Spinal cord (tissue), 9 donors: ENCODE measurements at regions not wholly inside any gene's neighbourhood (a gene's known extent, or its start where the extent isn't known, plus 50 kb on each side); places are given as distances from the start of the nearest gene placed in this dataset.
A peak's percentile ranks its signal among the peaks of the same experiment; 100 is the strongest.

ENCODE experiments used
- DNase-seq, 6 donors: peaks; one replicate each; pipeline versions ENCODE4 v3.0.0 to v3.0.0-alpha.2; 2013 to 2015; ENCODE audit warnings: low spot score in 6 of 6, low read depth in 4 of 6
- H3K27ac ChIP-seq: one replicate; pipeline ENCODE4 v1.5.1; 2013; ENCODE audit warnings: low read depth, low read length, control low read depth
- H3K27me3 ChIP-seq: one replicate; pipeline ENCODE4 v1.6.1; 2013; ENCODE audit warnings: low read length; ENCODE audit not compliant: control insufficient read depth, insufficient read depth
- H3K36me3 ChIP-seq: one replicate; pipeline ENCODE4 v1.6.1; 2013; ENCODE audit warnings: low read length; ENCODE audit not compliant: control insufficient read depth, insufficient read depth
- H3K4me1 ChIP-seq: one replicate; pipeline ENCODE4 v1.6.1; 2013; ENCODE audit warnings: low read length; ENCODE audit not compliant: control insufficient read depth, insufficient read depth
- H3K4me3 ChIP-seq: one replicate; pipeline ENCODE4 v1.5.1; 2013; ENCODE audit warnings: low read depth, low read length, control low read depth
- H3K9me3 ChIP-seq: one replicate; pipeline ENCODE4 v1.6.1; 2013; ENCODE audit warnings: low read length; ENCODE audit not compliant: control insufficient read depth, insufficient read depth
- WGBS: methylation state at CpG from one replicate; pipeline ENCODE4 v1.1.5; 2013; ENCODE audit warnings: missing lambda C conversion rate; ENCODE audit not compliant: insufficient coverage; 5-methylcytosine and 5-hydroxymethylcytosine counted together
- donor health status: healthy.

GRCh38 chr18:77392321-77392720 is 142.7 kb downstream of the GALR1 start:
- no CpG with 5 or more reads among the region's 5 CpGs for WGBS
- Histone ChIP-seq H3K36me3 (no peaks in the 10 kb centered on the region), H3K27me3 (no peaks in the 10 kb centered on the region), H3K4me3 (no peak overlapping the region), H3K4me1 (no peaks in the 10 kb centered on the region), H3K27ac (no peak overlapping the region), H3K9me3 (peaks cover 4% of the 10 kb centered on the region)
- no peak for DNase-seq

- Histone ChIP-seq H3K27me3 (no peaks in the 10 kb centered on the region), H3K4me3 (no peak overlapping the region), H3K4me1 (no peaks in the 10 kb centered on the region), H3K36me3 (no peaks in the 10 kb centered on the region), H3K27ac (no peak overlapping the region), H3K9me3 (peaks cover 4% of the 10 kb centered on the region)
- 90% methylated on average over 1 of the region's 5 CpGs for WGBS
- no peak for DNase-seq
These were observed 143.9 kb downstream of the GALR1 start for GRCh38 chr18:77393519-77393918.

- Histone ChIP-seq H3K27ac (no peak overlapping the region), H3K36me3 (no peaks in the 10 kb centered on the region), H3K4me1 (no peaks in the 10 kb centered on the region), H3K4me3 (no peak overlapping the region), H3K27me3 (no peaks in the 10 kb centered on the region), H3K9me3 (peaks cover 4% of the 10 kb centered on the region)
- WGBS: no CpG with 5 or more reads among the region's 2 CpGs
- peak in 1 of 6 donors; percentile 32 for DNase-seq
These were observed 146.3 kb downstream of the GALR1 start for GRCh38 chr18:77395953-77396352.

- no peaks in the 10 kb centered on the region for H3K27me3 ChIP-seq
- H3K4me1 ChIP-seq: no peaks in the 10 kb centered on the region
- 59% methylated on average over 6 of the region's 6 CpGs for WGBS
- H3K27ac ChIP-seq: no peak overlapping the region
- H3K4me3 ChIP-seq: no peak overlapping the region
- H3K9me3 ChIP-seq: peaks cover 2% of the 10 kb centered on the region
- H3K36me3 ChIP-seq: no peaks in the 10 kb centered on the region
- DNase-seq: no peak
These were observed 147.4 kb downstream of the GALR1 start for GRCh38 chr18:77397056-77397455.

GRCh38 chr18:77397617-77398016 is 148.0 kb downstream of the GALR1 start:
- Histone ChIP-seq H3K9me3 (peaks cover 1% of the 10 kb centered on the region), H3K27ac (no peak overlapping the region), H3K4me1 (no peaks in the 10 kb centered on the region), H3K36me3 (no peaks in the 10 kb centered on the region), H3K4me3 (no peak overlapping the region), H3K27me3 (no peaks in the 10 kb centered on the region)
- WGBS: no CpG with 5 or more reads among the region's 4 CpGs
- DNase-seq: no peak

- Histone ChIP-seq H3K4me3 (no peak overlapping the region), H3K9me3 (no peaks in the 10 kb centered on the region), H3K27ac (no peak overlapping the region), H3K27me3 (no peaks in the 10 kb centered on the region), H3K4me1 (no peaks in the 10 kb centered on the region), H3K36me3 (no peaks in the 10 kb centered on the region)
- 100% methylated on average over 2 of the region's 5 CpGs for WGBS
- no peak for DNase-seq
These were observed 150.9 kb downstream of the GALR1 start for GRCh38 chr18:77400561-77400960.

GRCh38 chr18:77401173-77401572 is 151.5 kb downstream of the GALR1 start:
- DNase-seq: no peak
- Histone ChIP-seq H3K36me3 (no peaks in the 10 kb centered on the region), H3K4me3 (no peak overlapping the region), H3K4me1 (no peaks in the 10 kb centered on the region), H3K9me3 (no peaks in the 10 kb centered on the region), H3K27ac (no peak overlapping the region), H3K27me3 (no peaks in the 10 kb centered on the region)
- WGBS: 83% methylated on average over 9 of the region's 9 CpGs

- no peaks in the 10 kb centered on the region for H3K9me3 ChIP-seq
- no peak overlapping the region for H3K27ac ChIP-seq
- no peak overlapping the region for H3K4me3 ChIP-seq
- no peaks in the 10 kb centered on the region for H3K4me1 ChIP-seq
- WGBS: 97% methylated on average over 9 of the region's 14 CpGs
- no peak for DNase-seq
- H3K36me3 ChIP-seq: no peaks in the 10 kb centered on the region
- no peaks in the 10 kb centered on the region for H3K27me3 ChIP-seq
These were observed 154.4 kb downstream of the GALR1 start for GRCh38 chr18:77403969-77404535.

- Histone ChIP-seq H3K27ac (no peak overlapping the region), H3K36me3 (no peaks in the 10 kb centered on the region), H3K9me3 (no peaks in the 10 kb centered on the region), H3K4me3 (no peak overlapping the region), H3K27me3 (no peaks in the 10 kb centered on the region), H3K4me1 (no peaks in the 10 kb centered on the region)
- WGBS: 90% methylated on average over 2 of the region's 11 CpGs
- no peak for DNase-seq
These were observed 155.4 kb downstream of the GALR1 start for GRCh38 chr18:77405096-77405495.

- DNase-seq: no peak
- no peaks in the 10 kb centered on the region for H3K36me3 ChIP-seq
- H3K4me1 ChIP-seq: no peaks in the 10 kb centered on the region
- no peaks in the 10 kb centered on the region for H3K27me3 ChIP-seq
- no peak overlapping the region for H3K27ac ChIP-seq
- H3K9me3 ChIP-seq: no peaks in the 10 kb centered on the region
- H3K4me3 ChIP-seq: no peak overlapping the region
- 84% methylated on average over 6 of the region's 6 CpGs for WGBS
These were observed 158.1 kb downstream of the GALR1 start for GRCh38 chr18:77407733-77408132.
